GM23338 (cell line): ENCODE measurements at regions not wholly inside any gene's neighbourhood (a gene's known extent, or its start where the extent isn't known, plus 50 kb on each side); places are given as distances from the start of the nearest gene placed in this dataset.

ENCODE experiments used
- ATAC-seq: fragments of 200-7000 bp; cut with Tn5 transposase; 3 replicates; pipeline ENCODE4 v1.9.1; 2020
- DNase-seq: peaks from one replicate; pipeline ENCODE4 v3.0.0-alpha.2; 2015; ENCODE audit warnings: low spot score
- H2AFZ ChIP-seq: fragments of 200-600 bp; sonication (generic); 2 replicates; pipeline ENCODE4 v1.8.0; 2016; ENCODE audit warnings: antibody characterized with exemption, mild to moderate bottlenecking, moderate library complexity
- H3F3A ChIP-seq: fragments of 200-600 bp; sonication (generic); replicated peaks from 2 replicates; pipeline ENCODE4 v1.8.0; 2017; ENCODE audit warnings: antibody characterized with exemption, mixed run types, low read depth
- H3K27ac ChIP-seq: fragments of 200-600 bp; sonication (generic); 2 replicates; pipeline ENCODE4 v1.6.1; 2016; ENCODE audit warnings: low read depth
- H3K27me3 ChIP-seq: fragments of 200-600 bp; sonication (generic); 2 replicates; pipeline ENCODE4 v1.8.0; 2016; ENCODE audit warnings: mild to moderate bottlenecking, mixed run types, moderate library complexity; ENCODE audit not compliant: insufficient read depth
- H3K36me3 ChIP-seq: fragments of 200-600 bp; sonication (generic); 2 replicates; pipeline ENCODE4 v1.8.0; 2016; ENCODE audit warnings: mild to moderate bottlenecking; ENCODE audit not compliant: insufficient read depth
- H3K4me1 ChIP-seq: fragments of 200-600 bp; sonication (generic); 2 replicates; pipeline ENCODE4 v1.8.0; 2016; ENCODE audit warnings: mild to moderate bottlenecking, moderate library complexity; ENCODE audit not compliant: insufficient read depth
- H3K4me2 ChIP-seq: fragments of 200-600 bp; sonication (generic); 2 replicates; pipeline ENCODE4 v1.7.1; 2017; ENCODE audit warnings: mixed run types
- H3K4me3 ChIP-seq: fragments of 200-600 bp; sonication (generic); 2 replicates; pipeline ENCODE4 v1.6.1; 2016; ENCODE audit warnings: mixed run types
- H3K79me2 ChIP-seq: fragments of 200-600 bp; sonication (generic); replicated peaks from 2 replicates; pipeline ENCODE4 v1.8.0; 2017; ENCODE audit warnings: mild to moderate bottlenecking; ENCODE audit not compliant: insufficient read depth
- H3K9me2 ChIP-seq: fragments of 200-600 bp; sonication (generic); 2 replicates; pipeline ENCODE4 v1.8.0; 2017; ENCODE audit not compliant: insufficient read depth
- H4K20me1 ChIP-seq: fragments of 200-600 bp; sonication (generic); replicated peaks from 2 replicates; pipeline ENCODE4 v1.8.0; 2017; ENCODE audit warnings: mild to moderate bottlenecking; ENCODE audit not compliant: insufficient read depth
- H3K27ac Mint-ChIP-seq: 2 replicates; pipeline ENCODE4 v1.8.0; 2020; ENCODE audit warnings: inconsistent platforms, mild to moderate bottlenecking, moderate library complexity, mixed read lengths
- H3K27me3 Mint-ChIP-seq: 3 replicates; pipeline ENCODE4 v1.8.0; 2022; ENCODE audit warnings: low read depth, mild to moderate bottlenecking, moderate library complexity, mixed read lengths, inconsistent platforms; ENCODE audit not compliant: insufficient read depth, poor library complexity
- H3K36me3 Mint-ChIP-seq: 3 replicates; pipeline ENCODE4 v1.8.0; 2021; ENCODE audit warnings: low read depth, mild to moderate bottlenecking, inconsistent platforms, moderate library complexity, mixed read lengths
- H3K4me1 Mint-ChIP-seq: 3 replicates; pipeline ENCODE4 v1.8.0; 2020; ENCODE audit warnings: mild to moderate bottlenecking, inconsistent platforms, mixed read lengths
- H3K4me3 Mint-ChIP-seq: 3 replicates; pipeline ENCODE4 v1.8.0; 2021; ENCODE audit warnings: moderate library complexity, mild to moderate bottlenecking, inconsistent platforms, mixed read lengths
- H3K9me3 Mint-ChIP-seq: 3 replicates; pipeline ENCODE4 v1.8.0; 2020; ENCODE audit warnings: moderate library complexity, mild to moderate bottlenecking, inconsistent platforms, mixed read lengths
- CREB1 ChIP-seq: fragments of 250-450 bp; sonication (Bioruptor Pico); IDR thresholded peaks from 2 replicates; pipeline ENCODE4 v1.5.0; 2020; ENCODE audit warnings: low read depth, mild to moderate bottlenecking, moderate library complexity
- ETS1 ChIP-seq: IDR thresholded peaks from 2 replicates; pipeline ENCODE4 v1.6.1; 2016; ENCODE audit warnings: antibody characterized with exemption
- EZH2 ChIP-seq: fragments of 200-600 bp; sonication (generic); IDR thresholded peaks from one replicate; pipeline ENCODE4 v1.8.0; 2017; ENCODE audit warnings: antibody characterized with exemption, mild to moderate bottlenecking, low read depth; ENCODE audit not compliant: unreplicated experiment
- EZH2phosphoT487 ChIP-seq: fragments of 200-600 bp; sonication (generic); IDR thresholded peaks from one replicate; pipeline ENCODE4 v1.8.1; 2018; ENCODE audit warnings: antibody characterized with exemption; ENCODE audit not compliant: unreplicated experiment
- JUNB ChIP-seq: IDR thresholded peaks from one replicate; pipeline ENCODE4 v1.6.1; 2016; ENCODE audit warnings: antibody characterized with exemption; ENCODE audit not compliant: unreplicated experiment
- NANOG ChIP-seq: IDR thresholded peaks from 2 replicates; pipeline ENCODE4 v1.6.1; 2016; ENCODE audit warnings: antibody characterized with exemption, borderline replicate concordance
- POLR2AphosphoS5 ChIP-seq: IDR thresholded peaks from 2 replicates; pipeline ENCODE4 v1.6.1; 2016; ENCODE audit warnings: antibody characterized with exemption, low read depth
- REST ChIP-seq: IDR thresholded peaks from one replicate; pipeline ENCODE4 v1.6.1; 2018; ENCODE audit warnings: antibody characterized with exemption; ENCODE audit not compliant: unreplicated experiment
- STAT1 ChIP-seq: IDR thresholded peaks from one replicate; pipeline ENCODE4 v1.6.1; 2016; ENCODE audit warnings: antibody characterized with exemption; ENCODE audit not compliant: unreplicated experiment
- ZNF114 ChIP-seq: fragments of 250-450 bp; sonication (Bioruptor Pico); IDR thresholded peaks from 2 replicates; pipeline ENCODE4 v1.5.0; 2020; ENCODE audit warnings: mild to moderate bottlenecking, moderate library complexity
- ZNF331 ChIP-seq: fragments of 250-450 bp; sonication (Bioruptor Pico); IDR thresholded peaks from 2 replicates; pipeline ENCODE4 v1.5.0; 2020; ENCODE audit warnings: low read depth, mild to moderate bottlenecking, moderate library complexity
- TF ChIP-seq, protein P1 (sequence below): fragments of 250-450 bp; sonication (Bioruptor Pico); IDR thresholded peaks from 2 replicates; pipeline ENCODE4 v1.5.0; 2020; ENCODE audit warnings: mild to moderate bottlenecking, moderate library complexity
- TF ChIP-seq, protein P2 (sequence below), 2 experiments: fragments of 200-600 bp in 1 of 2; sonication (generic) in 1 of 2; conservative IDR thresholded peaks; 2 replicates each; pipeline versions ENCODE4 v1.5.1 to v1.6.1; 2016 to 2017; ENCODE audit warnings: antibody characterized with exemption in 2 of 2, low read depth in 2 of 2, mild to moderate bottlenecking in 2 of 2, moderate library complexity in 1 of 2

- H3K9me3 Mint-ChIP-seq: peaks cover 30% of the 10 kb centered on the region
- H3K4me2 ChIP-seq: no peak overlapping the region
- no peaks in the 10 kb centered on the region for H4K20me1 ChIP-seq
Measured at GRCh38 chr5:71948206-71948605, 159.1 kb upstream of the MAP1B start.

More at GRCh38 chr5:71948206-71948605, 159.1 kb upstream of the MAP1B start:
- no peak overlapping the region for H2AFZ ChIP-seq
- no peaks in the 10 kb centered on the region; the same call in 1 of the 2 replicates for H3K36me3 ChIP-seq
- Mint-ChIP-seq H3K27me3 (peaks cover 7% of the 10 kb centered on the region), H3K36me3 (peaks cover 14% of the 10 kb centered on the region), H3K4me3 (no peak overlapping the region), H3K27ac (no peak overlapping the region), H3K4me1 (peaks cover 16% of the 10 kb centered on the region)
- DNase-seq (no peak), ATAC-seq (no peak)
- no peak overlapping the region for H3K27ac ChIP-seq
- no peak for TF ChIP-seq JUNB
- TF ChIP-seq, protein P1, sequence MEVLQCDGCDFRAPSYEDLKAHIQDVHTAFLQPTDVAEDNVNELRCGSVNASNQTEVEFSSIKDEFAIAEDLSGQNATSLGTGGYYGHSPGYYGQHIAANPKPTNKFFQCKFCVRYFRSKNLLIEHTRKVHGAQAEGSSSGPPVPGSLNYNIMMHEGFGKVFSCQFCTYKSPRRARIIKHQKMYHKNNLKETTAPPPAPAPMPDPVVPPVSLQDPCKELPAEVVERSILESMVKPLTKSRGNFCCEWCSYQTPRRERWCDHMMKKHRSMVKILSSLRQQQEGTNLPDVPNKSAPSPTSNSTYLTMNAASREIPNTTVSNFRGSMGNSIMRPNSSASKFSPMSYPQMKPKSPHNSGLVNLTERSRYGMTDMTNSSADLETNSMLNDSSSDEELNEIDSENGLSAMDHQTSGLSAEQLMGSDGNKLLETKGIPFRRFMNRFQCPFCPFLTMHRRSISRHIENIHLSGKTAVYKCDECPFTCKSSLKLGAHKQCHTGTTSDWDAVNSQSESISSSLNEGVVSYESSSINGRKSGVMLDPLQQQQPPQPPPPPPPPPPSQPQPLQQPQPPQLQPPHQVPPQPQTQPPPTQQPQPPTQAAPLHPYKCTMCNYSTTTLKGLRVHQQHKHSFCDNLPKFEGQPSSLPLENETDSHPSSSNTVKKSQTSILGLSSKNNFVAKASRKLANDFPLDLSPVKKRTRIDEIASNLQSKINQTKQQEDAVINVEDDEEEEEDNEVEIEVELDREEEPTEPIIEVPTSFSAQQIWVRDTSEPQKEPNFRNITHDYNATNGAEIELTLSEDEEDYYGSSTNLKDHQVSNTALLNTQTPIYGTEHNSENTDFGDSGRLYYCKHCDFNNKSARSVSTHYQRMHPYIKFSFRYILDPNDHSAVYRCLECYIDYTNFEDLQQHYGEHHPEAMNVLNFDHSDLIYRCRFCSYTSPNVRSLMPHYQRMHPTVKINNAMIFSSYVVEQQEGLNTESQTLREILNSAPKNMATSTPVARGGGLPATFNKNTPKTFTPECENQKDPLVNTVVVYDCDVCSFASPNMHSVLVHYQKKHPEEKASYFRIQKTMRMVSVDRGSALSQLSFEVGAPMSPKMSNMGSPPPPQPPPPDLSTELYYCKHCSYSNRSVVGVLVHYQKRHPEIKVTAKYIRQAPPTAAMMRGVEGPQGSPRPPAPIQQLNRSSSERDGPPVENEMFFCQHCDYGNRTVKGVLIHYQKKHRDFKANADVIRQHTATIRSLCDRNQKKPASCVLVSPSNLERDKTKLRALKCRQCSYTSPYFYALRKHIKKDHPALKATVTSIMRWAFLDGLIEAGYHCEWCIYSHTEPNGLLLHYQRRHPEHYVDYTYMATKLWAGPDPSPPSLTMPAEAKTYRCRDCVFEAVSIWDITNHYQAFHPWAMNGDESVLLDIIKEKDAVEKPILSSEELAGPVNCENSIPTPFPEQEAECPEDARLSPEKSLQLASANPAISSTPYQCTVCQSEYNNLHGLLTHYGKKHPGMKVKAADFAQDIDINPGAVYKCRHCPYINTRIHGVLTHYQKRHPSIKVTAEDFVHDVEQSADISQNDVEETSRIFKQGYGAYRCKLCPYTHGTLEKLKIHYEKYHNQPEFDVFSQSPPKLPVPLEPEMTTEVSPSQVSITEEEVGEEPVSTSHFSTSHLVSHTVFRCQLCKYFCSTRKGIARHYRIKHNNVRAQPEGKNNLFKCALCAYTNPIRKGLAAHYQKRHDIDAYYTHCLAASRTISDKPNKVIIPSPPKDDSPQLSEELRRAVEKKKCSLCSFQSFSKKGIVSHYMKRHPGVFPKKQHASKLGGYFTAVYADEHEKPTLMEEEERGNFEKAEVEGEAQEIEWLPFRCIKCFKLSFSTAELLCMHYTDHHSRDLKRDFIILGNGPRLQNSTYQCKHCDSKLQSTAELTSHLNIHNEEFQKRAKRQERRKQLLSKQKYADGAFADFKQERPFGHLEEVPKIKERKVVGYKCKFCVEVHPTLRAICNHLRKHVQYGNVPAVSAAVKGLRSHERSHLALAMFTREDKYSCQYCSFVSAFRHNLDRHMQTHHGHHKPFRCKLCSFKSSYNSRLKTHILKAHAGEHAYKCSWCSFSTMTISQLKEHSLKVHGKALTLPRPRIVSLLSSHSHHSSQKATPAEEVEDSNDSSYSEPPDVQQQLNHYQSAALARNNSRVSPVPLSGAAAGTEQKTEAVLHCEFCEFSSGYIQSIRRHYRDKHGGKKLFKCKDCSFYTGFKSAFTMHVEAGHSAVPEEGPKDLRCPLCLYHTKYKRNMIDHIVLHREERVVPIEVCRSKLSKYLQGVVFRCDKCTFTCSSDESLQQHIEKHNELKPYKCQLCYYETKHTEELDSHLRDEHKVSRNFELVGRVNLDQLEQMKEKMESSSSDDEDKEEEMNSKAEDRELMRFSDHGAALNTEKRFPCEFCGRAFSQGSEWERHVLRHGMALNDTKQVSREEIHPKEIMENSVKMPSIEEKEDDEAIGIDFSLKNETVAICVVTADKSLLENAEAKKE (CRISPR knock-in tag): no peak
- TF ChIP-seq, protein P2, sequence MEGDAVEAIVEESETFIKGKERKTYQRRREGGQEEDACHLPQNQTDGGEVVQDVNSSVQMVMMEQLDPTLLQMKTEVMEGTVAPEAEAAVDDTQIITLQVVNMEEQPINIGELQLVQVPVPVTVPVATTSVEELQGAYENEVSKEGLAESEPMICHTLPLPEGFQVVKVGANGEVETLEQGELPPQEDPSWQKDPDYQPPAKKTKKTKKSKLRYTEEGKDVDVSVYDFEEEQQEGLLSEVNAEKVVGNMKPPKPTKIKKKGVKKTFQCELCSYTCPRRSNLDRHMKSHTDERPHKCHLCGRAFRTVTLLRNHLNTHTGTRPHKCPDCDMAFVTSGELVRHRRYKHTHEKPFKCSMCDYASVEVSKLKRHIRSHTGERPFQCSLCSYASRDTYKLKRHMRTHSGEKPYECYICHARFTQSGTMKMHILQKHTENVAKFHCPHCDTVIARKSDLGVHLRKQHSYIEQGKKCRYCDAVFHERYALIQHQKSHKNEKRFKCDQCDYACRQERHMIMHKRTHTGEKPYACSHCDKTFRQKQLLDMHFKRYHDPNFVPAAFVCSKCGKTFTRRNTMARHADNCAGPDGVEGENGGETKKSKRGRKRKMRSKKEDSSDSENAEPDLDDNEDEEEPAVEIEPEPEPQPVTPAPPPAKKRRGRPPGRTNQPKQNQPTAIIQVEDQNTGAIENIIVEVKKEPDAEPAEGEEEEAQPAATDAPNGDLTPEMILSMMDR (conservative IDR thresholded peaks at IDR 0.05; ENCODE audit: low read depth in 2 of 2): no peak
- TF ChIP-seq POLR2AphosphoS5: no peak
- no peak for TF ChIP-seq CREB1 (CRISPR knock-in tag)
- TF ChIP-seq STAT1: no peak
- no peak for TF ChIP-seq REST
- TF ChIP-seq EZH2phosphoT487: no peak
- no peak for TF ChIP-seq EZH2
- TF ChIP-seq ZNF331 (CRISPR knock-in tag): no peak
- TF ChIP-seq ETS1: no peak
- TF ChIP-seq NANOG: no peak
- no peak for TF ChIP-seq ZNF114 (CRISPR knock-in tag)
- no peak overlapping the region for H3K4me3 ChIP-seq
- H3K27me3 ChIP-seq: no peaks in the 10 kb centered on the region
- no peaks in the 10 kb centered on the region for H3F3A ChIP-seq
- H3K9me2 ChIP-seq: no peaks in the 10 kb centered on the region
- no peaks in the 10 kb centered on the region for H3K79me2 ChIP-seq
- H3K4me1 ChIP-seq: peaks cover 17% of the 10 kb centered on the region
